ENCODE measurements at regions not wholly inside any gene's neighbourhood (a gene's known extent, or its start where the extent isn't known, plus 50 kb on each side); places are given as distances from the start of the nearest gene placed in this dataset.

- Histone ChIP-seq H2AFZ (ENCODE audit: low read depth, low read length) (no peak overlapping the region), H3K4me2 (ENCODE audit: insufficient read depth, low read length) (no peak overlapping the region), H3K79me2 (ENCODE audit: control insufficient read depth, insufficient read depth, low read length) (no peaks in the 10 kb centered on the region), H3K9me1 (ENCODE audit: control insufficient read depth, insufficient read depth, low read length) (no peaks in the 10 kb centered on the region), H3K36me3 (ENCODE audit: control insufficient read depth, insufficient read depth, low read length) (no peaks in the 10 kb centered on the region), H3K27ac (ENCODE audit: extremely low read depth, low read depth, low read length) (no peak overlapping the region), H3K27me3 (ENCODE audit: control insufficient read depth in 2 of 2, insufficient read depth in 2 of 2, low read length in 2 of 2) (no peaks in the 10 kb centered on the region), H3K4me3 (no peak overlapping the region), H3K4me1 (replicated peaks in 1 of 2; ENCODE audit: control insufficient read depth in 2 of 2, insufficient read depth in 2 of 2, low read length in 2 of 2) (no peaks in the 10 kb centered on the region), H3K9me3 (replicated peaks; ENCODE audit: control insufficient read depth, insufficient read depth, low read depth, low read length) (no peaks in the 10 kb centered on the region), H3K9ac (ENCODE audit: insufficient read depth in 1 of 2, low read depth in 2 of 2, low read length in 2 of 2) (no peak overlapping the region), H4K20me1 (replicated peaks; ENCODE audit: control insufficient read depth, insufficient read depth, low read length) (no peaks in the 10 kb centered on the region)
- no peak for TF ChIP-seq C11orf30 (IDR thresholded peaks at IDR 0.05; ENCODE audit: low read depth)
- TF ChIP-seq ZNF655 (CRISPR knock-in tag; IDR thresholded peaks at IDR 0.05) = no peak
- no peak for TF ChIP-seq ELK3 (CRISPR knock-in tag; IDR thresholded peaks at IDR 0.05)
- no peak for TF ChIP-seq ZBTB17 (CRISPR knock-in tag; IDR thresholded peaks at IDR 0.05)
- no peak for TF ChIP-seq MXI1 (IDR thresholded peaks at IDR 0.05; ENCODE audit: low read depth, low read length)
- TF ChIP-seq ZNF584 (CRISPR knock-in tag; IDR thresholded peaks at IDR 0.05; ENCODE audit: low read depth) = no peak
- TF ChIP-seq HOXB6 (CRISPR knock-in tag; IDR thresholded peaks at IDR 0.05; ENCODE audit: borderline replicate concordance) = no peak
- TF ChIP-seq E2F4 (CRISPR knock-in tag; IDR thresholded peaks at IDR 0.05; ENCODE audit: low read depth) = no peak
- no peak for TF ChIP-seq MNT (conservative IDR thresholded peaks at IDR 0.05)
- no peak for FAIRE-seq
- BruUV-seq (replicated peaks) = no TSS peak
- ATAC-seq = no peak
- DNase-seq (ENCODE audit: extremely low read depth in 1 of 4, low spot score in 3 of 4) = no peak
- POLR2A ChIA-PET = no interaction called here
- 0% methylated on average over 3 of the region's 3 CpGs for WGBS (ENCODE audit: insufficient coverage, low coverage, missing lambda C conversion rate)
- intact Hi-C loops (cut with micrococcal nuclease) (no loop called here), in situ Hi-C loops (cut with MboI) (no loop called here)
- CTCF ChIA-PET (ENCODE audit: low intra/inter-chr PET ratio) = no interaction called here
These were observed 311.9 kb upstream of the ARGLU1 start for GRCh38 chr13:106879806-106880205.

Data from K562 (cell line).